ENCODE measurements at regions not wholly inside any gene's neighbourhood (a gene's known extent, or its start where the extent isn't known, plus 50 kb on each side); places are given as distances from the start of the nearest gene placed in this dataset.

- no peaks in the 10 kb centered on the region for H3K9me3 ChIP-seq (ENCODE audit: control insufficient read depth, low read length)
- no peaks in the 10 kb centered on the region for H3K36me3 ChIP-seq (ENCODE audit: control insufficient read depth, insufficient read depth, low read length)
- H3K79me2 ChIP-seq = no peaks in the 10 kb centered on the region
- no peak overlapping the region for H3K27ac ChIP-seq
- no peak overlapping the region for H3K4me3 ChIP-seq (ENCODE audit: low read depth, low read length)
- TF ChIP-seq CTCF (IDR thresholded peaks at IDR 0.05) = no peak
- H3K9ac ChIP-seq = no peak overlapping the region
- no peaks in the 10 kb centered on the region for H3K27me3 ChIP-seq (ENCODE audit: control insufficient read depth, insufficient read depth, low read length)
- H2AFZ ChIP-seq = no peak overlapping the region
- no peak overlapping the region for H3K4me2 ChIP-seq (ENCODE audit: low read length)
- H3K4me1 ChIP-seq = peaks cover 7% of the 10 kb centered on the region
These were observed 385.0 kb upstream of the TNP1 start for GRCh38 chr2:217244815-217245214.

- Histone ChIP-seq H3K27ac (no peak overlapping the region), H3K4me3 (ENCODE audit: low read depth, low read length) (no peak overlapping the region), H3K4me2 (ENCODE audit: low read length) (no peak overlapping the region), H2AFZ (no peak overlapping the region), H3K79me2 (no peaks in the 10 kb centered on the region), H3K4me1 (peaks cover 6% of the 10 kb centered on the region), H3K27me3 (ENCODE audit: control insufficient read depth, insufficient read depth, low read length) (no peaks in the 10 kb centered on the region), H3K36me3 (ENCODE audit: control insufficient read depth, insufficient read depth, low read length) (no peaks in the 10 kb centered on the region), H3K9ac (no peak overlapping the region), H3K9me3 (ENCODE audit: control insufficient read depth, low read length) (no peaks in the 10 kb centered on the region)
- no peak for TF ChIP-seq CTCF (IDR thresholded peaks at IDR 0.05)
These were observed 383.1 kb upstream of the TNP1 start for GRCh38 chr2:217242947-217243346.

GRCh38 chr2:217231724-217232123 is 371.9 kb upstream of the TNP1 start:
- TF ChIP-seq CTCF (IDR thresholded peaks at IDR 0.05) = no peak
- Histone ChIP-seq H3K27me3 (ENCODE audit: control insufficient read depth, insufficient read depth, low read length) (no peaks in the 10 kb centered on the region), H3K36me3 (ENCODE audit: control insufficient read depth, insufficient read depth, low read length) (no peaks in the 10 kb centered on the region)

GRCh38 chr2:217231212-217231611 is 371.3 kb upstream of the TNP1 start:
- no peaks in the 10 kb centered on the region for H3K36me3 ChIP-seq (ENCODE audit: control insufficient read depth, insufficient read depth, low read length)
- H3K27ac ChIP-seq = no peak overlapping the region
- no peak overlapping the region for H2AFZ ChIP-seq
- no peaks in the 10 kb centered on the region for H3K79me2 ChIP-seq
- no peaks in the 10 kb centered on the region for H3K4me1 ChIP-seq
- no peaks in the 10 kb centered on the region for H3K9me3 ChIP-seq (ENCODE audit: control insufficient read depth, low read length)
- no peak for TF ChIP-seq CTCF (IDR thresholded peaks at IDR 0.05)
- no peak overlapping the region for H3K9ac ChIP-seq
- H3K4me3 ChIP-seq (ENCODE audit: low read depth, low read length) = no peak overlapping the region
- H3K4me2 ChIP-seq (ENCODE audit: low read length) = no peak overlapping the region
- H3K27me3 ChIP-seq (ENCODE audit: control insufficient read depth, insufficient read depth, low read length) = no peaks in the 10 kb centered on the region

More at GRCh38 chr2:217231724-217232123, 371.9 kb upstream of the TNP1 start:
- Histone ChIP-seq H3K4me3 (ENCODE audit: low read depth, low read length) (no peak overlapping the region), H3K9ac (no peak overlapping the region), H3K27ac (no peak overlapping the region), H3K4me1 (no peaks in the 10 kb centered on the region), H3K4me2 (ENCODE audit: low read length) (no peak overlapping the region), H3K79me2 (no peaks in the 10 kb centered on the region), H3K9me3 (ENCODE audit: control insufficient read depth, low read length) (no peaks in the 10 kb centered on the region), H2AFZ (no peak overlapping the region)

GRCh38 chr2:217228732-217229131 is 368.9 kb upstream of the TNP1 start:
- no peaks in the 10 kb centered on the region for H3K9me3 ChIP-seq (ENCODE audit: control insufficient read depth, low read length)
- H3K9ac ChIP-seq = no peak overlapping the region
- H3K4me1 ChIP-seq = no peaks in the 10 kb centered on the region
- H2AFZ ChIP-seq = no peak overlapping the region
- no peak for TF ChIP-seq CTCF (IDR thresholded peaks at IDR 0.05)
- no peak overlapping the region for H3K4me3 ChIP-seq (ENCODE audit: low read depth, low read length)
- H3K79me2 ChIP-seq = no peaks in the 10 kb centered on the region
- H3K27ac ChIP-seq = no peak overlapping the region
- H3K36me3 ChIP-seq (ENCODE audit: control insufficient read depth, insufficient read depth, low read length) = no peaks in the 10 kb centered on the region
- H3K27me3 ChIP-seq (ENCODE audit: control insufficient read depth, insufficient read depth, low read length) = no peaks in the 10 kb centered on the region
- H3K4me2 ChIP-seq (ENCODE audit: low read length) = no peak overlapping the region
